Fibroblast of the aortic adventitia (primary cell): ENCODE measurements at regions not wholly inside any gene's neighbourhood (a gene's known extent, or its start where the extent isn't known, plus 50 kb on each side); places are given as distances from the start of the nearest gene placed in this dataset.

Source experiments
- DNase-seq: peaks from one replicate; pipeline ENCODE4 v3.0.0-alpha.2; 2010; ENCODE audit warnings: low read depth
- H3K4me3 ChIP-seq: 2 replicates; pipeline ENCODE4 v1.5.1; 2011; ENCODE audit warnings: low read depth, mild to moderate bottlenecking, control low read depth, low read length, moderate library complexity
- TF ChIP-seq, protein P1 (sequence below): IDR thresholded peaks from 2 replicates; pipeline ENCODE4 v1.5.1; 2011; ENCODE audit warnings: mild to moderate bottlenecking, low read length, control low read depth, inconsistent platforms; ENCODE audit not compliant: insufficient read depth

DNA sequence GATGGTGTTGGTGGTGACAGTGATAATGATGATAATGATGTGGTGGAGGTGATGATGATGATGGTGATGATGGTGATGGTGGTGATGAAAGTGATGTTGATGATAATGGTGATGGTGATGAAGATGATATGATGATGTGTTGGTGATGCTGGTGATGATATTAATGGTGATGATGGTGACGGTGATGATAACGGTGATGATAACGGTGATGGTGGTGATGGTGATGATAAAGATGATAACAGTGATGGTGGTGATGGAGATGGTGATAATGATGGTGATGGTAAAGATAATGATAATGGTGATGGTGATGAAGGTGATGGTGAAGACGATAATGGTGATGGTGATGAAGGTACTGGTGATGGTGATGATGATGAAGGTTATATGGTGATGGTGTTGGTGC lies 76.6 kb downstream of the UNCX start:
- TF ChIP-seq, protein P1, sequence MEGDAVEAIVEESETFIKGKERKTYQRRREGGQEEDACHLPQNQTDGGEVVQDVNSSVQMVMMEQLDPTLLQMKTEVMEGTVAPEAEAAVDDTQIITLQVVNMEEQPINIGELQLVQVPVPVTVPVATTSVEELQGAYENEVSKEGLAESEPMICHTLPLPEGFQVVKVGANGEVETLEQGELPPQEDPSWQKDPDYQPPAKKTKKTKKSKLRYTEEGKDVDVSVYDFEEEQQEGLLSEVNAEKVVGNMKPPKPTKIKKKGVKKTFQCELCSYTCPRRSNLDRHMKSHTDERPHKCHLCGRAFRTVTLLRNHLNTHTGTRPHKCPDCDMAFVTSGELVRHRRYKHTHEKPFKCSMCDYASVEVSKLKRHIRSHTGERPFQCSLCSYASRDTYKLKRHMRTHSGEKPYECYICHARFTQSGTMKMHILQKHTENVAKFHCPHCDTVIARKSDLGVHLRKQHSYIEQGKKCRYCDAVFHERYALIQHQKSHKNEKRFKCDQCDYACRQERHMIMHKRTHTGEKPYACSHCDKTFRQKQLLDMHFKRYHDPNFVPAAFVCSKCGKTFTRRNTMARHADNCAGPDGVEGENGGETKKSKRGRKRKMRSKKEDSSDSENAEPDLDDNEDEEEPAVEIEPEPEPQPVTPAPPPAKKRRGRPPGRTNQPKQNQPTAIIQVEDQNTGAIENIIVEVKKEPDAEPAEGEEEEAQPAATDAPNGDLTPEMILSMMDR = no peak
- H3K4me3 ChIP-seq = no peak overlapping the region
- DNase-seq = no peak

DNA sequence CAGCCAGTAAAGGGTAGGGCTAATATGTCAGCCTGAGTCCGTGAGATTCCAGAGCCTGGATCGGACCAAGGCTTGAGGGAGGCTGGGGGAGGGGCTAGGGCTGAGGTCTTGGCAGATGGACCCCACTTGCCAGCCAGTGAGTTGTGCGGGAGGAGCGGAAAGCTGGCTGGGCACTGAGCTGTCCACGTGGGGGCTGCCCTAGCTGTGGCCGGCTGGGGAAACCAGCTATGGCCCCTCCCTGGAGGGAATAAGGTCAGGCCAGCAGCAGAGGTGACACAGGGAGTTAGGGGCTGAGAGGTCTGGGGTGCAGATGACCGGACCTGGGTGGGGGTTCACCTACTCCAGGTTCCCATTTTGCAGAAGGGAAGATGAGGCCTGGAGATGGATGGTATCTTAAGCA lies 77.3 kb downstream of the UNCX start:
- H3K4me3 ChIP-seq = no peak overlapping the region
- TF ChIP-seq, protein P1 = no peak
- DNase-seq = no peak

DNA sequence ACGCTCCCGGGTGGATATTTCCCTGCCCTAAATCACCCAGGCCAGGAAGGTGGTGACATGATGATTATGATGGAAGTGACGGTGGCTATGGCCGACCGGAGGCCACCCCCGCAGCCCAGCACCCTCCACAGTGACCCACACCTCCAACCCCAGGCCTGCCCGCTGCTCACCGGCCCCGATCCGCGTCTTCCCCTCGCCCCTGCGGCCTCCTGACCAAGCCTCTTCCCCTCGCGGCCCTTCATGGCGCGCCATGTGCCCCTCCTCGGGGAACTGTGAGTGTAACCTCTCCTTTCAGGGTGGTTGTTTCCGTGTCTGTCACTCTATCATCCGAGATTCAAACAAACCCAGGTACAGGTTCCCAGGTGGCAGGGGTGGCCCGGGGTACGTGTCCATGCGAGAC lies 78.3 kb downstream of the UNCX start:
- TF ChIP-seq, protein P1 = no peak
- no peak for DNase-seq
- no peak overlapping the region for H3K4me3 ChIP-seq

DNA sequence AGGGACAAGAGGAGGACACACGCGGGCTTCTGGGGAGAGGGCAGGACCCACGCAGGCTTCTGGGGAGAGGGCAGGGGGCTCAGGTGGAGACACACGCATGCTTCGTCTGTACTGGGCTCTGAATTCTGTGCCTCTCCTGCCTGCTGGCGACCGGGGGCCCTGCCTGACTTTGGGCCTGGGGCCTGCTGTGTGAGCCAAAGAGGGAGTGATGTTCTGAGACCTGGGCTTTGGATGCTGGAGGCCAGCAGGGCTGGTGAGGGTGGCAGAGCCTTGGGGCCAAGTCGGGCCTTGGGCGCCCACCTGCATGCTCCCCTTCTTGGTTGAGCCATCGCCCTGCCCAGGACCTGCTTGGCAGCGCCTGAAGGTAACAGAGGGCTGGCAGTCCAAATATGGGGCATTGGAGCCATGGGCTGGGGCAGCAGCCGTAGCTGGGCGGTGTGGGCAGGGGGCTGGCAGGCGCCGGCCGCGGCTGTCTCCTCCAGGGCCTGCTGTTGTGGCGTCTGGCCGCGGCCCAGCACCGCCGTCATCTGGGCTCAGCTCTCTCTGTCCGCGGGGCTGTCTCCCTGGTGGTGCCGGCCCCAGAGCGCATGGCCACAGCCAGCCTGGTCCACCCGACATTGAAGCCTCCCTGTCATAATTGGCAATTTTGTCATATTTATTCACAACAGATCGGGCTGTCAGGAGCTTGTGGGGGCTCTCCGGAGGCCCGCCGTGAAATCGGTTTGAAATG lies 78.9 kb downstream of the UNCX start:
- DNase-seq = no peak
- TF ChIP-seq, protein P1 = no peak
- no peak overlapping the region for H3K4me3 ChIP-seq

DNA sequence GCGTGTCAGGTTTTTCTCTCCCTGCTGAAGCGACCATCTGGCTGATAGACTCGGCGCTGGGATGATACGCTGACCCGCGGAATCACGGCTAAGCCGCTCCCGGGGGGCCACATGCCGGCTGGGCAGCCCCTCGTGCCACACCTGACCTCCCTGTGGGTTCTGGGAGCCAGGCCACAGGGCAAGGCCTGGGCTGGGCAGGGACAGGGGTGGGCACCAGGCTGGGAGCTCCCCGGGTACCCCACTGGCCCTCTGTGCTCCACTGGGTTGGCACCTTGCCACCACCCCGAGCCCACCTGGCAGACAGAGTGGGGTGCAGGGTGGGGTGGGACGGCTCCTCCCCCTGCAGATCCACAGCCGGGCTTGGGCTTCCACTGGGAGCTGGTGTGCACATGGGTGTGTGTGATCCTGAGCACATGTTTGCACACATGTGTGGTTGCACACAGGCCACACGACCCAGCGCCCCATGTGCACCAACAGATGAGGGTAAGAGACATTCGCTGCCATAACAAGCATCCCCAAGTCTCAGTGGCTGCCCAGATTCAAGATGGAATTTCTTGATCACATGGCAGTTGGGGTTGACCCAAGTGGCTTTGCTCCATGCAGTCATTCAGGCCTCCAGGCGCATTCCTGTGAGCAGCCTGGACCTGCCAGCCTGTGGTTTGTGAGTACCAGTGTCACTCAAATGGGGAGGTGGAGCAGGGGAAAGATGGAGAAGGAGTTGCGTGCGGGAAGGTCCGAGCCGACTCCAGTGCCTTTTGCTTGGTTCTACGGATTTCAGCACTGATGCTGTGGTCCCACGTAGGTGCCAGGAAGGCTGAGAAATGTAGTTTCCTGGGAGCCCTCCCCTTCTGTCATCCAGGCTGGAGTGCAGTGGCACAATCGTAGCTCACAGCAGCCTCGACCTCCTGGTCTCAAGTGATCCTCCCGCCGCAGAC lies 79.7 kb downstream of the UNCX start:
- no peak overlapping the region for H3K4me3 ChIP-seq
- no peak for DNase-seq
- TF ChIP-seq, protein P1 = no peak

DNA sequence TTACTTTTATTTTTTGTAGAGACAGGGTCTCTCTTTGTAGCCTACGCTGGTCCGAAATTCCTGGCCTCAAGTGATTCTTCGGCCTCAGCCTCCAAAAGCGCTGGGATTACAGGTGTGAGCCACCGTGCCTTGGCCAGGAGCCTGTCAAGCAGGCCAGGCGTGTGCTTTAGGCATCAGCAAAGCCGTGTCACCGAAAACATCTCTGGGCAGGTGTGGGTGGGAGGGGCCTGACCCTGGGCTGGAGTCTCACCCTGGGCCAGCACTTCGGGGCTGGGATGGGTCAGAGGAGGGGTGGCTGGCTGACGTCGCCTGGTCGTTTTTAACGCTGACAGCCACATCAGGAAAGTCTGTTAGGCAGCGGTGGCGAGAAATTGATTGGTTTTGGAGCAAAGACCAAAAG lies 80.9 kb downstream of the UNCX start:
- H3K4me3 ChIP-seq = no peak overlapping the region
- DNase-seq = no peak
- TF ChIP-seq, protein P1 = no peak
